B cell (primary cell): ENCODE measurements at regions not wholly inside any gene's neighbourhood (a gene's known extent, or its start where the extent isn't known, plus 50 kb on each side); places are given as distances from the start of the nearest gene placed in this dataset.

Experiments
- EZH2 ChIP-seq: IDR thresholded peaks from 2 replicates; pipeline ENCODE4 v1.6.1; 2012; ENCODE audit warnings: borderline replicate concordance, low read depth, mild to moderate bottlenecking, moderate library complexity, low read length; ENCODE audit not compliant: insufficient read depth, poor library complexity, severe bottlenecking
- TF ChIP-seq, protein P1 (sequence below): fragments of 200-600 bp; IDR thresholded peaks from one replicate; pipeline ENCODE4 v1.8.0; 2022; ENCODE audit warnings: antibody characterized with exemption, mild to moderate bottlenecking

DNA sequence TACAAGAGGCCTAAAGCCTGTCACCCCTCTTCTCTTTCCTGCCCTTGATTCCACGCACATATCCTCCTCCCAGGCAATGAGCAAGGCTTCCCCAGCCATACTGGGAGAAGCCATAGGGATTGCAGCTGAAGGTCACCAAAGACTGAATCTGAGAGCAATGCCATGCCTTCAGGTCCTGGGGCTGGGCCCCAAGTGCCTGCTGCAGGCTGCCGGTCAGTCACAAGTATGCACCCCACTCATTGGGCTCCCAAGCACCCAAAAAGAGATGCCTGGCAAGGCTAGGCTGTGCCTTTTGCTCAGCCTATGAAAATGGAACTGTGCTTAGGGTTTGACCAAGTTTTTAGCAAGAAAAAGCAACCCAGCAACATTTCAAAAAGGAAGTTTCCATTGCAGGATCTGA, 210.6 kb upstream of the MAMLD1 start:
- TF ChIP-seq EZH2, result no peak
- TF ChIP-seq, protein P1, sequence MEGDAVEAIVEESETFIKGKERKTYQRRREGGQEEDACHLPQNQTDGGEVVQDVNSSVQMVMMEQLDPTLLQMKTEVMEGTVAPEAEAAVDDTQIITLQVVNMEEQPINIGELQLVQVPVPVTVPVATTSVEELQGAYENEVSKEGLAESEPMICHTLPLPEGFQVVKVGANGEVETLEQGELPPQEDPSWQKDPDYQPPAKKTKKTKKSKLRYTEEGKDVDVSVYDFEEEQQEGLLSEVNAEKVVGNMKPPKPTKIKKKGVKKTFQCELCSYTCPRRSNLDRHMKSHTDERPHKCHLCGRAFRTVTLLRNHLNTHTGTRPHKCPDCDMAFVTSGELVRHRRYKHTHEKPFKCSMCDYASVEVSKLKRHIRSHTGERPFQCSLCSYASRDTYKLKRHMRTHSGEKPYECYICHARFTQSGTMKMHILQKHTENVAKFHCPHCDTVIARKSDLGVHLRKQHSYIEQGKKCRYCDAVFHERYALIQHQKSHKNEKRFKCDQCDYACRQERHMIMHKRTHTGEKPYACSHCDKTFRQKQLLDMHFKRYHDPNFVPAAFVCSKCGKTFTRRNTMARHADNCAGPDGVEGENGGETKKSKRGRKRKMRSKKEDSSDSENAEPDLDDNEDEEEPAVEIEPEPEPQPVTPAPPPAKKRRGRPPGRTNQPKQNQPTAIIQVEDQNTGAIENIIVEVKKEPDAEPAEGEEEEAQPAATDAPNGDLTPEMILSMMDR, result no peak
